NB4 (cell line): ENCODE measurements at regions not wholly inside any gene's neighbourhood (a gene's known extent, or its start where the extent isn't known, plus 50 kb on each side); places are given as distances from the start of the nearest gene placed in this dataset.
A peak's percentile ranks its signal among the peaks of the same experiment; 100 is the strongest.
"Not testable (repeated sequence)": the region's sequence is repeated elsewhere in the genome, so short reads cannot be mapped to it uniquely, and the experiment has no call there.

Experiments
- DNase-seq: peaks from one replicate; pipeline ENCODE4 v3.0.0; 2010; ENCODE audit warnings: low read depth
- H3K4me3 ChIP-seq: one replicate; pipeline ENCODE4 v1.5.1; 2011; ENCODE audit warnings: mild to moderate bottlenecking, low read depth, low read length, moderate library complexity
- CTCF ChIP-seq: IDR thresholded peaks from one replicate; pipeline ENCODE4 v1.5.1; 2012; ENCODE audit warnings: low read depth, low read length
- MAX ChIP-seq: IDR thresholded peaks from 2 replicates; pipeline ENCODE4 v1.6.1; 2011; ENCODE audit warnings: low read depth, low read length
- MYC ChIP-seq: IDR thresholded peaks from 2 replicates; pipeline ENCODE4 v1.6.1; 2011; ENCODE audit warnings: low read depth, low read length
- POLR2A ChIP-seq: IDR thresholded peaks from 2 replicates; pipeline ENCODE4 v1.6.1; 2011; ENCODE audit warnings: mild to moderate bottlenecking; ENCODE audit not compliant: insufficient read length; ENCODE audit errors: extremely low read depth

GRCh38 chr6:144379356-144379755 is 94.2 kb downstream of the UTRN start:
- DNase-seq, result peak; percentile 54
- H3K4me3 ChIP-seq, result no peak overlapping the region
- TF ChIP-seq MAX (no peak), CTCF (no peak), POLR2A (no peak), MYC (no peak)

GRCh38 chr6:144381499-144381898 is 96.4 kb downstream of the UTRN start:
- not testable (repeated sequence) for DNase-seq, H3K4me3 ChIP-seq

- DNase-seq, result no peak
- TF ChIP-seq MYC (no peak), POLR2A (no peak), CTCF (no peak), MAX (no peak)
- H3K4me3 ChIP-seq, result no peak overlapping the region
These were observed 98.2 kb downstream of the UTRN start for GRCh38 chr6:144383336-144383735.

- H3K4me3 ChIP-seq, result no peak overlapping the region
- DNase-seq, result no peak
- TF ChIP-seq MAX, result no peak
These were observed 99.3 kb downstream of the UTRN start for GRCh38 chr6:144384427-144384826.

- DNase-seq, H3K4me3 ChIP-seq: not testable (repeated sequence)
These were observed 104.3 kb downstream of the UTRN start for GRCh38 chr6:144389474-144389873.

- TF ChIP-seq MAX (no peak), CTCF (no peak), POLR2A (no peak), MYC (no peak)
- H3K4me3 ChIP-seq, result no peak overlapping the region
- DNase-seq, result no peak
These were observed 105.1 kb downstream of the UTRN start for GRCh38 chr6:144390202-144390601.

- DNase-seq, result no peak
- no peak overlapping the region for H3K4me3 ChIP-seq
- TF ChIP-seq POLR2A (no peak), MYC (no peak), CTCF (no peak), MAX (no peak)
These were observed 105.8 kb downstream of the UTRN start for GRCh38 chr6:144390886-144391285.
